GM18519 (cell line): ENCODE measurements at regions not wholly inside any gene's neighbourhood (a gene's known extent, or its start where the extent isn't known, plus 50 kb on each side); places are given as distances from the start of the nearest gene placed in this dataset.

ENCODE experiments used
- ATAC-seq: cut with Tn5 transposase; IDR thresholded peaks from one replicate; pipeline ENCODE4 v1.9.1; 2021; ENCODE audit warnings: mild to moderate bottlenecking, moderate library complexity; ENCODE audit not compliant: unreplicated experiment, low FRiP score

- no peak for ATAC-seq
Observed at GRCh38 chr5:2399096-2399495, 352.4 kb downstream of the IRX2 start.

GRCh38 chr5:2393556-2393955 lies 357.9 kb downstream of the IRX2 start:
- no peak for ATAC-seq

GRCh38 chr5:2391566-2391965 lies 359.9 kb downstream of the IRX2 start:
- no peak for ATAC-seq

GRCh38 chr5:2391021-2391420 lies 360.5 kb downstream of the IRX2 start:
- no peak for ATAC-seq

GRCh38 chr5:2388571-2388970 lies 362.9 kb downstream of the IRX2 start:
- no peak for ATAC-seq

GRCh38 chr5:2387634-2388325 lies 363.7 kb downstream of the IRX2 start:
- no peak for ATAC-seq

GRCh38 chr5:2387250-2387633 lies 364.2 kb downstream of the IRX2 start:
- ATAC-seq, result no peak

- ATAC-seq, result no peak
Observed at GRCh38 chr5:2385818-2386217, 365.7 kb downstream of the IRX2 start.

- no peak for ATAC-seq
Observed at GRCh38 chr5:2383698-2384065, 367.8 kb downstream of the IRX2 start.

- ATAC-seq, result no peak
Observed at GRCh38 chr5:2382776-2383697, 368.4 kb downstream of the IRX2 start.

GRCh38 chr5:2381861-2382260 lies 369.6 kb downstream of the IRX2 start:
- ATAC-seq, result no peak

GRCh38 chr5:2381070-2381469 lies 370.4 kb downstream of the IRX2 start:
- no peak for ATAC-seq

- ATAC-seq, result no peak
Observed at GRCh38 chr5:2378976-2379375, 372.5 kb downstream of the IRX2 start.

- ATAC-seq, result no peak
Observed at GRCh38 chr5:2378108-2378507, 373.4 kb downstream of the IRX2 start.

GRCh38 chr5:2376486-2376885 lies 375.0 kb downstream of the IRX2 start:
- ATAC-seq, result no peak

GRCh38 chr5:2375757-2376250 lies 375.7 kb downstream of the IRX2 start:
- no peak for ATAC-seq

- ATAC-seq, result no peak
Observed at GRCh38 chr5:2375291-2375690, 376.2 kb downstream of the IRX2 start.

GRCh38 chr5:2374703-2375102 lies 376.8 kb downstream of the IRX2 start:
- ATAC-seq, result no peak

- no peak for ATAC-seq
Observed at GRCh38 chr5:2373631-2374030, 377.8 kb downstream of the IRX2 start.

- ATAC-seq, result no peak
Observed at GRCh38 chr5:2371419-2371710, 380.1 kb downstream of the IRX2 start.

GRCh38 chr5:2370626-2371418 lies 380.7 kb downstream of the IRX2 start:
- no peak for ATAC-seq
